ENCODE measurements at regions not wholly inside any gene's neighbourhood (a gene's known extent, or its start where the extent isn't known, plus 50 kb on each side); places are given as distances from the start of the nearest gene placed in this dataset.

- DNase-seq: no peak
These were observed 58.7 kb downstream of the OTOL1 start for GRCh38 chr3:161555320-161555719.

GRCh38 chr3:161556533-161556932 is 59.9 kb downstream of the OTOL1 start:
- no peak for DNase-seq

- no peak for DNase-seq
These were observed 60.3 kb downstream of the OTOL1 start for GRCh38 chr3:161556941-161557340.

GRCh38 chr3:161557445-161558150 is 61.0 kb downstream of the OTOL1 start:
- DNase-seq: no peak

- DNase-seq: no peak
These were observed 61.6 kb downstream of the OTOL1 start for GRCh38 chr3:161558236-161558635.

- no peak for DNase-seq
These were observed 62.8 kb downstream of the OTOL1 start for GRCh38 chr3:161559177-161559998.

- DNase-seq: peak; percentile 80
These were observed 63.5 kb downstream of the OTOL1 start for GRCh38 chr3:161560008-161560637.

GRCh38 chr3:161567577-161568361 is 71.2 kb downstream of the OTOL1 start:
- DNase-seq: no peak

- no peak for DNase-seq
These were observed 72.1 kb downstream of the OTOL1 start for GRCh38 chr3:161568671-161569070.

GRCh38 chr3:161571951-161572350 is 75.3 kb downstream of the OTOL1 start:
- DNase-seq: no peak

GRCh38 chr3:161573136-161573535 is 76.5 kb downstream of the OTOL1 start:
- DNase-seq: no peak

GRCh38 chr3:161575901-161576300 is 79.3 kb downstream of the OTOL1 start:
- no peak for DNase-seq

GRCh38 chr3:161576311-161576710 is 79.7 kb downstream of the OTOL1 start:
- no peak for DNase-seq

GRCh38 chr3:161576714-161577510 is 80.3 kb downstream of the OTOL1 start:
- DNase-seq: no peak

GRCh38 chr3:161577662-161578061 is 81.1 kb downstream of the OTOL1 start:
- no peak for DNase-seq

- no peak for DNase-seq
These were observed 83.0 kb downstream of the OTOL1 start for GRCh38 chr3:161579395-161580126.

- no peak for DNase-seq
These were observed 89.3 kb downstream of the OTOL1 start for GRCh38 chr3:161585922-161586321.

- DNase-seq: no peak
These were observed 90.1 kb downstream of the OTOL1 start for GRCh38 chr3:161586556-161587235.

GRCh38 chr3:161598639-161599038 is 102.0 kb downstream of the OTOL1 start:
- DNase-seq: no peak

- DNase-seq: no peak
These were observed 103.1 kb downstream of the OTOL1 start for GRCh38 chr3:161599697-161600096.

GRCh38 chr3:161600173-161600572 is 103.6 kb downstream of the OTOL1 start:
- no peak for DNase-seq
